ENCODE measurements at regions not wholly inside any gene's neighbourhood (a gene's known extent, or its start where the extent isn't known, plus 50 kb on each side); places are given as distances from the start of the nearest gene placed in this dataset.

DNA sequence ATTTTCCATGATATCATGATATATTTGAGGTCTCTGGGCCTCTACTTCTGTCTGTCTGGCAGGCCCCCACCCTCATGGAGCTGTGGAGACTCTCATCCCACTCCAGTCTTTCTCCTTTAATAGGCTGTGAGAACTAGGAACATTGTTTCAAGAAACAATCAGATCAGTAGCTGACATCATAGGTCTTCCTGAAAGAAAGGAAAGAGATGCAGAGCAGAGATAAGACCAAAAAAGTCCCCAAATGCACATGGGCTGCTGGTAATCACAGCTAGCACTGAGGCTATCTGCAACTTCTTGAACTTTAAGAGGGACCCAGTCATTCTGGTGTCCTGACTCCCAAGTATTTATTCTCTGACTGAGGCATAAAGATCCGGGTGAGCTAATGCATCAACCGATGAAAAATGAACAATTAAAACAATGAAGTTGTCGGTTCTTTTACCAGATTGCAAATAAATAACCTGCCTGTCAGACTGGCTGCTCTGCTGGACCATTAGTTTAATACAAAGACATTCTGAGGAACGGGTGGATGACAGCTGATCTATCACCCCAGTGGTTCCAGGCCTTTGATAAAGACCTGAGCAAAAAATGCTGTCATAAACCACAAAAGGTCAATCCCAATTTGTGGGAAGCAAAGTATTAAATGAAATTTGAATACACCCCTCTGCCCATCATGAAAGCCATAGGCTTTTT, 780.8 kb upstream of the GOLIM4 start:
- H3K4me1 ChIP-seq = peaks cover 3% of the 10 kb centered on the region
- TF ChIP-seq, protein P1, sequence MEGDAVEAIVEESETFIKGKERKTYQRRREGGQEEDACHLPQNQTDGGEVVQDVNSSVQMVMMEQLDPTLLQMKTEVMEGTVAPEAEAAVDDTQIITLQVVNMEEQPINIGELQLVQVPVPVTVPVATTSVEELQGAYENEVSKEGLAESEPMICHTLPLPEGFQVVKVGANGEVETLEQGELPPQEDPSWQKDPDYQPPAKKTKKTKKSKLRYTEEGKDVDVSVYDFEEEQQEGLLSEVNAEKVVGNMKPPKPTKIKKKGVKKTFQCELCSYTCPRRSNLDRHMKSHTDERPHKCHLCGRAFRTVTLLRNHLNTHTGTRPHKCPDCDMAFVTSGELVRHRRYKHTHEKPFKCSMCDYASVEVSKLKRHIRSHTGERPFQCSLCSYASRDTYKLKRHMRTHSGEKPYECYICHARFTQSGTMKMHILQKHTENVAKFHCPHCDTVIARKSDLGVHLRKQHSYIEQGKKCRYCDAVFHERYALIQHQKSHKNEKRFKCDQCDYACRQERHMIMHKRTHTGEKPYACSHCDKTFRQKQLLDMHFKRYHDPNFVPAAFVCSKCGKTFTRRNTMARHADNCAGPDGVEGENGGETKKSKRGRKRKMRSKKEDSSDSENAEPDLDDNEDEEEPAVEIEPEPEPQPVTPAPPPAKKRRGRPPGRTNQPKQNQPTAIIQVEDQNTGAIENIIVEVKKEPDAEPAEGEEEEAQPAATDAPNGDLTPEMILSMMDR (IDR thresholded peaks at IDR 0.05) = no peak
- no peak for TF ChIP-seq POLR2AphosphoS5 (IDR thresholded peaks at IDR 0.05)
- TF ChIP-seq POLR2A (IDR thresholded peaks at IDR 0.05) = no peak
- no peak for TF ChIP-seq EP300 (IDR thresholded peaks at IDR 0.05)
- H3K9me3 ChIP-seq = no peaks in the 10 kb centered on the region
- DNase-seq (ENCODE audit: low spot score in 2 of 2) = no peak
- no peaks in the 10 kb centered on the region for H3K27me3 ChIP-seq
- WGBS = 66% methylated on average over 4 of the region's 4 CpGs
- H3K27ac ChIP-seq = no peak overlapping the region
- H3K36me3 ChIP-seq = no peaks in the 10 kb centered on the region
- H3K4me3 ChIP-seq = no peak overlapping the region

DNA sequence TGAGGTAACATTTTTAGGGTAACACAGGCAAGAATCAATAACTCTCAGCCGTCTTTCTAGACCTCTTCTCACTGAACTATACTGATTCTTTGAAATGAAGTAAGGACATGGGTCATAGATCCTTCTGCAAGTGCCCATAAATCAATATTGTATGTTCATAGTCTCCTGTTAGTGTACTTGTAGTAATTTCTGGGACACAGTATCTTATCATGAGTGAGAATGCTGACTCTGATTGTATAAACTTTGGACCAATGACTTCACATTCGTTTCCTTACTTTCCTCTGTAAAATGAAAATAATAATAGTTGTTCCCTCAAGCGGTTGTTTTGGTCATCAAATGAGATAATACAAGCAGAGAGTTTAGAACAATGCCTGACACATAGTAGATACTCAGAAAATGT, 777.1 kb upstream of the GOLIM4 start:
- H3K27ac ChIP-seq = no peak overlapping the region
- H3K27me3 ChIP-seq = no peaks in the 10 kb centered on the region
- peaks cover 3% of the 10 kb centered on the region for H3K4me1 ChIP-seq
- no peaks in the 10 kb centered on the region for H3K36me3 ChIP-seq
- 95% methylated on average over 3 of the region's 3 CpGs for WGBS
- no peak for DNase-seq (ENCODE audit: low spot score in 2 of 2)
- TF ChIP-seq EP300 (IDR thresholded peaks at IDR 0.05) (no peak), POLR2A (IDR thresholded peaks at IDR 0.05) (no peak), POLR2AphosphoS5 (IDR thresholded peaks at IDR 0.05) (no peak)
- TF ChIP-seq, protein P1 (IDR thresholded peaks at IDR 0.05) = no peak
- H3K4me3 ChIP-seq = no peak overlapping the region
- H3K9me3 ChIP-seq = no peaks in the 10 kb centered on the region

DNA sequence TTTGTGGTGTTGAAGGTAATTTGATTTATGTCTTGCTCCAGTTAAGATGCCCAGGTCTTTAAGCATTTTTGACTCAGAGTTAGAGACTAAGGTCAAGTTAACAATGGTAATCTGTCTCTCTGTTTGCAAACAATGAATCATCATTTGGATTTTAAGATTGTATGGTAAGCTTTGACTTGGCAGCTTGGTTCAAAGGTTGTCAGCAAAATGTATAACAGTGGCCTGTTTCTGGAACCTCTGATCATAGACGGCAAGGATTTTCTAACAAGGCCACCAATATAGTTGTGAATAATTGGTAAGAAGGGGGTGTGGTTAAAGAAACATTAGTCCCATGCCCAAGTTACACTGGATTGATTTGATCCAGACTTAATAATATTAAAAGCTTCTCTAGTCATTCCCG, 775.2 kb upstream of the GOLIM4 start:
- Histone ChIP-seq H3K4me1 (no peaks in the 10 kb centered on the region), H3K36me3 (no peaks in the 10 kb centered on the region), H3K27me3 (no peaks in the 10 kb centered on the region), H3K9me3 (no peaks in the 10 kb centered on the region), H3K4me3 (no peak overlapping the region), H3K27ac (no peak overlapping the region)
- TF ChIP-seq, protein P1 (IDR thresholded peaks at IDR 0.05) = no peak
- no peak for TF ChIP-seq POLR2A (IDR thresholded peaks at IDR 0.05)
- no peak for TF ChIP-seq POLR2AphosphoS5 (IDR thresholded peaks at IDR 0.05)
- TF ChIP-seq EP300 (IDR thresholded peaks at IDR 0.05) = no peak
- 71% methylated on average over 2 of the region's 2 CpGs for WGBS
- no peak for DNase-seq (ENCODE audit: low spot score in 2 of 2)

DNA sequence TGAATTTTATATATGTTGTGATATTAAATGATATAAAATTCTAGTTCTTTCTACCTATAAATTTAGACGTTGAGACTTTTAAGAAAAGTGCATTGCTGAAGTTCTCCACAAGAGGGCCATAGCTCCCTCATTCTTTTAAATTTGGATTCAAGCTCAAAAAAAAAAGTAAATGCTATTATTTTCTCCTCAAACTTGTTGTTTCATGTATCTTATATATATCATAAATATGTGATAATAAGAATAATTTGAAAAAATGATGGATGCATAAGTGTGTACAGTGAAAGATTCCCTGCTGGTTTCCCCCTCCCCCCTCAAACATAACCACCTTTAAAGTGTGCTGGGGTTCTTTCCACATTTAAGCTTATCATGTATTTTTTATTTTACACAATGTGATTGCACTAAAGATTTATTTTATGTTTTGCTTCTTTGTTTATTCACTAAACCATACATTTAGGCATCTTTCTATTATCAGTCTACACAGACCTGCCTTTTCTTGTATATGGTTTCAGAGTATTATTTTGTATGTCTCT, 769.4 kb upstream of the GOLIM4 start:
- no peak for DNase-seq (ENCODE audit: low spot score in 2 of 2)
- TF ChIP-seq, protein P1 (IDR thresholded peaks at IDR 0.05) = peak; percentile 14 to 59
- no peak for TF ChIP-seq EP300 (IDR thresholded peaks at IDR 0.05)
- Histone ChIP-seq H3K27ac (no peak overlapping the region), H3K4me1 (no peaks in the 10 kb centered on the region), H3K27me3 (no peaks in the 10 kb centered on the region), H3K9me3 (no peaks in the 10 kb centered on the region), H3K36me3 (no peaks in the 10 kb centered on the region), H3K4me3 (no peak overlapping the region)
- 0% methylated on average over 1 of the region's 1 CpG for WGBS

DNA sequence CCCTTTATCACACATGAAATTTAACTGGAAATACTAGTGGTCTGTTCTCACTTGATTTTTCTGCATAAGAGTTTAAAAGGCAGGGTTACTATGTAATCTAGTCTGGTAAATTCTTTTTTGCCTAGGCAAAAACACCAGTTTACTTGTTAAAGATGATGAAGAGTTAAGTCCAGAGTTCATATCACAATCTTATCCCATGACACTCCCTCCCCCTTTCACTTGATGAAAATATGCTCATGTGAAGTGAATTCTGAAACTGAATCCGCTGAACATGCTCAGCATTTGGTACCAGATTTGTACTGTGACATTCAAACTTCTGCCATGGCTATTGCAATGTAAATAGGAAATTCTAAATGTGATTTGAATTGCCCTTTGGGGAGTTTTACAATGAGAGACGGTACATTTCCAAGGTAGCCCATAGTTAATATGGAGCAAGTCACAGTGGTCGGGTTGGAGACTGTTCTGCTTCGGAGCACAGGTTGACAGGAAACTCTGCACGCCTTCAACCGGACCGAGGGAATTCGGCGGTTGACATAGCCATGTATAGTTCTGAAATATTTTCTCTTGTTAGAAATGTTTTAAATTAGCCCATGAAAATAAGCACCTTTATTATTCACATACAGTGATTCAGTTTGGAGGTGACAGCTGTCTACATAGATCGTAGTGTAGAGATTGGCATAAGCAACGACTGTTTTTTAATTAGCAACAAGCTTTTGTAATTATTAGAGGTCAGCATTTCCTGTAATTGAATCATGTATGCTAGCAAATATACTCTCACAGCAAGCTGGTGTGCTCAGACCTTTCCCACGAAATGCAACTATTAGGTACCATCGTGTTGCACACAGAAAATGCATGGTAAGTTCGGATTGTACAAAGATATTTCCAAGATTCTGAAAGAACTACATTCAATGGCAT, 768.6 kb upstream of the GOLIM4 start:
- Histone ChIP-seq H3K4me3 (no peak overlapping the region), H3K27ac (no peak overlapping the region), H3K9me3 (no peaks in the 10 kb centered on the region), H3K27me3 (no peaks in the 10 kb centered on the region), H3K4me1 (no peaks in the 10 kb centered on the region), H3K36me3 (no peaks in the 10 kb centered on the region)
- 59% methylated on average over 14 of the region's 14 CpGs for WGBS
- DNase-seq (ENCODE audit: low spot score in 2 of 2) = no peak
- no peak for TF ChIP-seq POLR2A (IDR thresholded peaks at IDR 0.05)
- TF ChIP-seq, protein P1 (IDR thresholded peaks at IDR 0.05) = no peak
- TF ChIP-seq EP300 (IDR thresholded peaks at IDR 0.05) = no peak
- no peak for TF ChIP-seq POLR2AphosphoS5 (IDR thresholded peaks at IDR 0.05)

All from suprapubic skin (tissue), 4 donors.